Fibroblast of skin of left quadriceps (primary cell): ENCODE measurements at regions not wholly inside any gene's neighbourhood (a gene's known extent, or its start where the extent isn't known, plus 50 kb on each side); places are given as distances from the start of the nearest gene placed in this dataset.

Source experiments
- DNase-seq, 2 experiments: peaks; one replicate each; pipeline ENCODE4 v3.0.0-alpha.2; 2013; ENCODE audit warnings: low read depth in 2 of 2

DNA sequence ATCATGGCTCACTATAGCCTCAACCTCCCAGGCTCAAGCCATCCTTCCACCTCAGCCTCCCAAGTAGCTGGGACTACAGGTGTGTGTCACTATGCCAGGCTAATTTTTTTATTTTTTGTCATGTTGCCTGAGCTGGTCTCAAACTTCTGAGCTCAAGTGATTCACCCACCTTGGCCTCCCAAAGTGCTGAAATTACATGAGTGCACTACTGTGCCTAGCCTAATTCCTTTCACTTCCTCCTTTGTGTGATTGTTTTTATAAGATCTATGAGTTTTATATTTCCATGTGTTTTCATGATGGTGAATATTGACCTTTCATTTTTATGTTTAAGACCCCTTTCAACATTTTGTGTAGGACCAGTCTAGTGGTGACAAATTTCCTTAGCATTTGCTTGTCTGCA is 55.2 kb upstream of the IL12B start:
- DNase-seq = no peak

DNA sequence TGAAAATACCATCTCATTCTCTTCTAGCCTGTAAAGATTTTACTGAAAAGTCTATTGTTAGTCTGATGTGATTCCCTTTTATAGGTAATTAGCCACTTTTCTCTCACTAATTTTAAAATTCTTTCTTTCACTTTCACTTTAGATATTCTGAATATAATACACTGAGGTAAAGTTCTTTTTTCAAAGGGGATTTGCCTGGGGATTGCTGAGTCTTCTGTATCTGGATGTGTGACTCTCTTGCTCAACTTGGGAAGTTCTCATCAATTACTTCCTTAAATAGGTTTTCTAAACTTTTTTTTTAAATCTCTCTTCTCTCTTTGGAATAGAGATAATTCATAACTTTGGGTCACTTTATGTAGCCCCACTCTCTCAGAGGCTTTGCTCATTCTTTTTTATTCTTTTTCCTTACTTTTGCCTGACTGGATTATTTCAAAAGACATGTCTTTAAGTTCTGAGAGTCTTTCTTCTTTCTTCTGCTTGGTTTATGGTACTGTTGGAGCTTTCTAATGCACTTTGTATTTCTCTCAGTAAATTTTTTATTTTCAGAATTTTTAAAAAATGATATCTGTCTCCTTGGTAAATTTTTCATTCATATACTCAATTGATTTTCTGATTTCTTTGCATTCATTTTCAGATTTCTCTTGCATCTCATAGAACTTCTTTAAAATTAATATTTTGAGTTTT is 55.9 kb upstream of the IL12B start:
- DNase-seq = no peak

DNA sequence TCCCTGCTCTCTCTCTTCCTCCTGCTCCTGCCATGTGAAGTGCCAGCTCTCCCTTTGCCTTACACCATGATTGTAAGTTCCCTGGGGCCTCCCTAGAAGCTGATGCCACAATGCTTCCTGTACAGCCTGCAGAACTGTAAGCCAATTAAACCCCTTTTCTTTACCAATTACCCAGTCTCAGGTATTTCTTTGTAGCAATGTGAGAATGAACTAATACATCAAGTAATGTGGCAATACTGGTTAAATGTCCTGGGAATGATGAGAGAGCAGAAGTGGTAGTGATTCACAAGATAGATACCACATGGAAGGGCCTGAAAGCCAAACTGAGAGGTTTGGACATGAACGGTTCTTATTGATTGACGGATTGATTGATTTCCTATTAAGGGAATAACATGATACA is 62.6 kb upstream of the IL12B start:
- no peak for DNase-seq

DNA sequence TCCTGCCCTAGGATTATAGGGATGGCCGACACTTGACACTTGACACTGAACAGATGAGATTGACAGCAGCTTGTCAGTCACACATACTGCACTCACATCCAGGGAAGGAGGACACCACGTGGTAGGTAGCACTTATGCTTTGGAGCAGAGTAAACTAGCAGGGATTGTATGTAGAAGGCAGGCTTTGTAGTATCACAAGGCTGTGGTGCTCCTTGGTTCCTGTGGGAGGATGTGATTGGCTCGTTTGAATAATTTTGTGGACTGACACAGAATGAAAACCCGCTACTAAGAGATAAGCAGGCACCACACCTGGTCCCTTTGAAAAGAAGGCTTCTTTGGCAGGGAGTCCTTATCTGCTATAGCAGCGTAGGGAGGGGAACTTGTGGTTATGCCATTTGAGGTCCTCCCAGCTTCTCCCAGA is 63.6 kb upstream of the IL12B start:
- DNase-seq = no peak

DNA sequence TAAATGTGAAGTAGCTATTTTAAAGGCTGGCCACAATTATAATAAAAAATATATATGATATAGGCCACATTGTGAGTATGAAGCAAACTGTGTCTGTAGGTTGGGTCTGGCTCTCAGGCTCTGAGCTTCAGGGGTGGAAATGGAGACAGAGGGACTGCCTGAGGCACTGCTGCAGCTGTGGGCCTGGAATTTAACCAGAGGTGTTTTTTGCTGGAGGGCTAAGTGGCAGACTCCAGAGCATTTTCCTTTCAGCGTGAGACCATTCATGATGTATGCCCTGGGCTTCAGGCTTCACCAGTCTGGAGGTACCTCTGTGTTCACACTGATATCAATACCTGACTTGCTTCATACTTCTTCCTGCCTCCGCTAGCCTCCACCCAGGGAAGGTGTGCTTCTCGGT is 64.9 kb upstream of the IL12B start:
- DNase-seq = no peak

DNA sequence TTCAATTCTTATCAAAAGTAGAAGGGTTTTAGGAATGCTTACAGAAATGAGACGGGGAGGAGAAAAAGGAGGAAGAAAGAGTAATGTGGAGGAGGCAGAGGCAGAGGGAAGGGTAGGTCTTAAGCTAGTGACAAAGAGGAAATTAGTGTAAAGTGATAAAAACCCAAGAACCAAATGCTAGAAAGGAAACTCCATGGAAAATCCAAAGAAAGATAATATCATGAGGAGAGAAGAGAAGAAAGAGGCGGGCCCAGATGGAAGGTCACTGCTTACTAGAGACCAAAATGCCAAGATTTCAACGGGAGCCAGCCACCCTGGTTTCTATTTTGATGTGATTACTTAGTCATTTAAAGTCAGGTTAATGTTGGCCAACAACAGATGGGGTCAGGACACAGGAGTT is 68.6 kb upstream of the IL12B start:
- DNase-seq = no peak

DNA sequence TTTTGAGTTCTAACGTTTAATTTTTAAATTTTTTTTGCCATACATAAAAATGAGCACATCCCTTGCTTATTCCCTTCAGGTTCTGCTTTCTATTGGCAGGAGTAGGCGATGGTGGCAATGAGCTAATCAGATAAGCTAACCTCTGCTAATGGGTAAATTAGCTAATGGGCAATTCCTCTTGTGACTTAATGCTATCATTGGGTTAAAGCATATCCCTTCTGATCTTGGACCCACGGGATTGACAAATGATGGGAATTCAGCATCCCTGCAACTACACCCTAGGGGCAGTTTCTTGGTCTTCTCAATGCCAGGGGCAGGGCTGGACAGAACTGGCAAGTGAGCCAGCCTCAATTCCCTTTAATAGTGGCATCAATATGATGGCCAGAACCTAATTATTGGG is 70.2 kb upstream of the IL12B start:
- DNase-seq = no peak

DNA sequence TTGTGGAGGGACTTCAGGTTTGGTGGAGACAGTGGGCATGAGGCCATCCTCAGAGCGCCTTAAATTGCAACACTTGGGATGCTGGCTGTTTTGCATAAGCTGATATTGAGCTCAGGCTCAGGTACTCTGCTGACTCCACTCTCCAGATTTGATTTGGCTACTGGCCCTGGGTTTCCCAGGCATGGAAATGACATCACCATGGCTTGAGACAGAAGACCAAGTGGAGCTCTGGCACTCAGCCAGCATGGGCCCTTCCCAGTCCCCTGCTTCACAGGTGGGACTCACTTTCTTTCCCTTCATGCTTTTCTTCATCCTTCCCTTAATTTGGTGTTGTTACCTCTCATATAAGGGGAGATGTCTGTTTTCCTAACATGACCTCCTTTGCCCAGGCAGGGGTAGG is 72.0 kb upstream of the IL12B start:
- DNase-seq = no peak

DNA sequence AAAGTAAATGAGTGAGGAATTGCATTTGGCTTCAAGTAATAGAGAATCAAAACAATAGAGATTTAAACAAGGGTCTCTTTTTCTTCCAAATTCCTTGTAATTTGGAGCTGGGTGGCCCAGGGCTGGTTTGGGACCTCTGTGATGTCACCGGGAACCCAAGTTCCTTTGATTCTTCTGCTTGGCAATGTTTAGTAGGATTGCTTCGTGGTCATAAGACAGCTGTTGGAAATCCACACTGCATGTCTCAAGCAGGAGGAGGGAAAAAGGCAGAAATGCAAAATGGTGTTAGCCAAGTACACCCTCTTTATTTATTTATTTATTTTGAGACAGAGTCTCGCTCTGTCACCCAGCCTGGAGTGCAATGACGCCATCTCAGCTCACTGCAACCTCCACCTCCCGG is 72.6 kb upstream of the IL12B start:
- DNase-seq = no peak

DNA sequence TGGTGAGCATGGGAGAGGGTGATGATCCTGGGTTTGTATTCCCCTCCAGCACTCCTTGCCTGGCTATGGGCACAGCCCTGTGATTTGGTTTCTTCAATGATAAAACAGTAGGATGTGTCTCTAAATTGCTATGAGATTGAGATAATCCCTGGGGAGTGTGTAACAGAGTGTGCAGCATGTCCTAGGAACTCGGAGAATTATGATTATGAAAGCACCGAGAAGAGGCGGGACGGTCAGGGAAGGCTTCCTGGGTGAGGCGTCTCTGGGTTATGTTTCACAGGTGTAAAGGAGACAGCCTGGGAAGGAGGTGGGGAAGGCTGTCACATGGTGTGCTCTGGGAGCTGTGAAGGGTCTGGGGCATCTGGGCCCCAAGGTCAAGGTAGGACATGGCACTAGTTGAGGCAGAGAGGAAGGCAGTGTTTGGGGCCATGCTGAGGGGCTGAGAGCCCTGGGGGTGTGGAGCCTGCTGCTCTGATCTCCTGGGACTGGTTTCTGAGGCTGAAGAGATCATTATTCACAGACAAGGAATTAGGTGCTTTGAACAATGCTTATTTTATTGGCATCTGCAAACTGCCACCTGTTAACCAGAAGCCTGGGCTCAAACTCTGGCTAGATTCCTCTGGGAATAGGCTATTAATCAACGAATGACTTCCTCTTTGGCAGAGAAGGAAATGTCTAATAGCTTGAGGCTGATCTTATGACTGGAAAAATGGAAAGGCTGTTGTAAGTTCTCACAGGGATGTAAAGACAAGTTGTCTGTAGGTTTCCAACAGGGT is 73.8 kb upstream of the IL12B start:
- DNase-seq = peak in 1 of 2 experiments; percentile 5

DNA sequence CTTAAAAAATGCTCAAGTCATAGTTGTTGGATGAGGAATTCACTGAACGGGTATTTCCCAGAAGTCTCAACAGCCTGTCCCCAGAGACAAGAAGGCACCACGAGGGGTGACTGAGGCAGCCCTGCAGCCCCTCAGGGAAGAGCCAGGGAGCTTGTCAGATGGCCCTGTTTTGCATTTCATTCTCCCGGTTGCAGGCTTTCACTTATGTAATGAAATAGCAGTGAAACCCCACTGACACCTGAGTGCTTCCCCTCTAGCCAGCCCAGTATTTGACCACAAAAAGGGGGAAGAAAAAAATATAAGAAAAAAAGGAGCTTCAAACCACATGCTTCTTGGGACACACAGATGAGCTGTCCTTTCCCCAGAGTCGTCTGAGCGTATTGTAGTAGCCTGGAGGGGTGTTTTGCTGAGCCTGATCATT is 75.3 kb upstream of the IL12B start:
- no peak for DNase-seq

DNA sequence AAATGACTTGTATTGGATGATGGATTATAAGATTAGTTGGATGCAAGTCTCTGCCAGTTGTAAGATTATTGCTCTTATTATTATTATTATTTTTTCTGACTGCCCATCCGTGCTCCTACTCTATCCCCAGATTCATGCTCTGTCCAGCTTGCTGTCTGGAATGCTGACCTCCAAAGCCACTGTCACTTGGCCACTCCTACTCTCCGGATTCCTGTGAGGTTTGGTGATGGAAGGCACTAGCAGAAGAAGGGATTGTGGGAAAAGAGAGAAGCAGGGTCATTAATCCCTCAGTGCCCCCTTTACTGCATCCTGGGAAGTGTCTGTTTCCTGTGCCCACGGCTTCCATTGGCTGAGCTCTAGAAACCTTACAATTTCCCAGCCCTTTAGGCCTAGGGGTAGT is 76.3 kb upstream of the IL12B start:
- no peak for DNase-seq

DNA sequence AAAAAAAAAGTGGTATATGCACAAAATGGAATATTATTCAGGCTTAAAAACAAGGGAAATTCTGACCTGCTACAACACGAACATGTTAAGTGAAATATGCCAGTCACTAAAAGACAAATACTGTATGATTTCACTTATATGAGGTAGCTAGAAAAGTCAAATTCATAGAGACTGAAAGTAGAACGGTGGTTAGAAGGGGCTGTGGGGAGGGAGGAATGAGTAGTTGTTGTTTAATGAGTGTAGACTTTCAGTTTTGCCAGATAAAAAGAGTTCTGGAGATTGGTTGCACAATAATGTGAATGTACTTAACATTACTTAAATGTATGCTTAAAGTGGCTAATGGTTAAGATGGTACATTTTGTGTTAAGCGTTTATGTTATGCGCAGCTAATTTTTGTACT is 79.5 kb upstream of the IL12B start:
- DNase-seq = no peak

DNA sequence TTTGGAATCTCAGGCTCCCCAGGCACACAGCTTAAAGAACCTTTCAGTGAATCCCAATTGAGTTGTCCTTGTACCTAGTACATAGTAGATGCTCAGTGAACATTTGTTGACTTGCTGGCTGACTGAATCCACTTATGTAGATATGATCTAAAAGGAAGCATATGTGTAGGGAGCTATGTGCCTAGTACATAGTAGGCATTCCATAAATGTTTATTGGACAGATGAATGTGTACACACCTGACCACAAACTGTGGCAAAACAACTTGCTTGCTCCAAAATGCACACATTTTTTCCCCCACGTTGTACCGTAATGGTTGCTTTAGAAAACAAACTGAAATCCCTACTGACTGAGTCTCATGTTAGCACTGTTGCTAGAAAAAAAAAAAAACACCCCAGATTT is 80.2 kb upstream of the IL12B start:
- no peak for DNase-seq

DNA sequence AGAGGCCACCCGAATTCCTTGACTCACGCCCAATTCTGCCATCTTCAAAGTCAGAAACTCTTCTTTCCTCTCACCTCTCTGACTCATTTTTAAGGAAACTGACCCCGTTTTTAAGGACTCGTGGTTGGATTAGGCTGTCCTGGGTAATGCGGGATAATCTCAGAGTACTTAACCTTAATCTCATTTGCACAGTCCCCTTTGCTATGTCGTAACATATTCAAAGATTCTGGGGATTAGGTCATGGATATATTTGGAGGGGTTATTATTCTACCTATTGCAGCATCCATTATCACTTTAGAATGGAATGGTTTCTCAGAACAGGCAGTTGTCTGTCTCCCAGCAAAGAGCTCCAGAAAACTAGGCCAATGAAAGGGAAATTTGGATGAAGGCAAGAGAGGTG is 80.8 kb upstream of the IL12B start:
- DNase-seq = no peak

DNA sequence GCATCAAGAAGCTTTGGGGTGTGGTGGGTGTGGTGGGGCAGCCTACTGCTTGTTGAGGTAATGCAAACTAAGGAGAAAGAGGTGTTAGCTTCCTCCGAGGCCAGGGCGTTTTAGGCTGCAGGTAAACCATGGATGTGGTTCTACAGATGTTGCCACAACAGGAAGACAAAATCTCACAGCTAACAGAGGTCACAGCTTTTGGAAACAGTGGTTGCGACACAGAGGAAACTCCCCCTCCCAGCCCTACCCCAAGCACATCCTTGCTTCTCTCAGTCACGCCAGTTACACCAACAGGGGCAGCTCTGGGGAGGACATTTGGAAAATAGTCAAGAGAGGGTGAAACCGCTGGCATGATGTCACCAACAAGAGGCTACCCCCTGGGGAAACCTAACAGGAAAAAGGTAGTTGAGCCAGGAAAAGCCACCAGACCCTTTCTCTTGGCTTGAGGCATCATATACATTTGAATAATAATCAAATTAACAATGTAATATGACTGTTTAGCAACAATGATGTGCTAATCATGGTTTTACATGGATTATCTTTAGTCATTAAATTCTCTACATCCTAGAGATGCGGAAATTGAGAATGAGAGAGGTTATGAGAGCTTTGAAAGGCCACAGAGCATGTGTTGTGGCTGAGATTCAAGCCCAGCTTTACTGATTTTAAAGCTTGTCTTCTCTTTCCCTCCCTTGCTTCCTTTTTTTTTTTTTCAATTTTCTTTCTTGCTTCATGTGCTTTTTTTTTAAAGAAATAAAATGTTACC is 82.2 kb upstream of the IL12B start:
- DNase-seq = no peak

DNA sequence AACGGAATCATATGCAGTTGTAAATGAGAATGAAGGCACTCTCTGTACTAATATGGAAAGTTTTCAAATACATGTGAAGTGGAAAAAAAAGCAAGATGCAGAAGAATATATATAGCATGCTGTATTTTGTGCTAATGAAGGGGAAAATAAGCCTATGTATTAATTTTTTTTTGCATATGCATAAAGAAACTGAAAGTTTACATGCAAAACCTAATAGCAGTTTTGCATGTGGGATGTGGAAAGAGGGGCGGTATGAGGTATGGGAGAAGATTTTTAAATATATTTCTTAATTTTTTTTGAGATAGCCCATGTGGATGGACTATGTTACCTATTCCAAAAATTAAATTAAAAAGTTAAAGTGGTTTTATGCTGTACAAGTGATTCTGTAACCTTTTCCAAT is 83.7 kb upstream of the IL12B start:
- DNase-seq = no peak

DNA sequence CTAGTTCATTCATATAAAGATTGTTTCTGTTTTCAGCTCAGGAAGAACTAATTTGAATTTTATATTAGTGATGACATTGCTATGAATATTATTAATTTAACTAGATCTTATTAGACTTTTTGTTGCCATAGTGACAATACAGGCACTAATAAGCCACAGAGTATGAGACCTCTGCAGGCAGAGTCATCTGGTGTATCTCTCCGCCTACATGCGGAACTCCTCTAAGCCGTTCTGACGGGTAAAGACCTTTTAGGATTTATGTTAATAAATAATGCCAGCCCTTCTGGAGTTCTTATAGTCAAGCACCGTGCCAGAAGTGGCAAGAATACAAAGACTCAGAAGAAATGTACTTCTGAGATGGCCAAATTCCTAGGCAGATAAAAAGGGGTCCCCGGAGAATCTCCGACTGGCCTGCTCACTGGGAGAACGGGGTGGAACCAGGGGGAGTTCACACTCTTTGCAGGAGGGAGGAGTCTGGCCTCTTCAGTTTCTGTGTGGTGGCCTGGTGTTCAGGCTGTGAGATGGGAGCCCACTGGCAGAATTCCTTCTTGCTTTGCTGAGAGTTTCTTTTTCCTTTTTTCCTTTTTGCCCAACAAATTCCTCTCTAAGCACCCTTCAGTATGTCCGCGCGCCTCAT is 85.1 kb upstream of the IL12B start:
- DNase-seq = no peak

DNA sequence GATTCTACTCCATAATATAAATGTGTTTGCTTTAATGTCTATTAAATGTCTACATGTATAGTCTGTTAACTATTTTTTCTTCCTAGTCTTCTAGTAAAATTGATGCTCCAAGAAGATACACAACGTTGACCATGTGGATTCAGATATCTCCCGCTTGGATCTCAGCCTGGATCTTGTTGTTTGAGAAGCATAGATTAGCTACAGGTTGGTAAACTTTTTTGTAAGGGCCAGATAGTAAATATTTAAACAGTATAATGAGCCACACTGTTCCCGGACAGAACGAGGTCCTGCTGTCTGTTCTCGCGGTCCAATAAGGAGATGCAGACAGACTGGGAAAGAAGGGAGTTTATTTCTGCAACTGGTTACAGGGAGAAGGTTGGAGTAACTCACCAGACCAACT is 86.2 kb upstream of the IL12B start:
- DNase-seq = no peak

DNA sequence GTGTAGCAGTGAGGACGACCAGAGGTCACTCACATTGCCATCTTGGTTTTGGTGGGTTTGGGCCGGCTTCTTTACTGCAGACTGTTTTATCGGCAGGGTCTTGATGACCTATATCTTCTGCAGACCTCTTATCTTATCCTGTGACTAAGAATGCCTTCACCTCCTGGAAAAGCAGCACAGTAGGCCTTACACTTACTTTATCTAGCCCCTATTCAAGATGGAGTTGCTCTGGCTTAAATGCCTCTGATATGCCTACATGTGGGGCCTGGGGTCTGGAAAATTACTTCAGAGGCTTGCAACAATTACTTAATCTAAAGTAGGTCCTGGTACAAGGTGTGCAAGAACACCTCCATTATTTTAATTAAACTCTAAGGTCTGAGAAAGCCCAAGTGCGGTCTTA is 86.9 kb upstream of the IL12B start:
- no peak for DNase-seq

DNA sequence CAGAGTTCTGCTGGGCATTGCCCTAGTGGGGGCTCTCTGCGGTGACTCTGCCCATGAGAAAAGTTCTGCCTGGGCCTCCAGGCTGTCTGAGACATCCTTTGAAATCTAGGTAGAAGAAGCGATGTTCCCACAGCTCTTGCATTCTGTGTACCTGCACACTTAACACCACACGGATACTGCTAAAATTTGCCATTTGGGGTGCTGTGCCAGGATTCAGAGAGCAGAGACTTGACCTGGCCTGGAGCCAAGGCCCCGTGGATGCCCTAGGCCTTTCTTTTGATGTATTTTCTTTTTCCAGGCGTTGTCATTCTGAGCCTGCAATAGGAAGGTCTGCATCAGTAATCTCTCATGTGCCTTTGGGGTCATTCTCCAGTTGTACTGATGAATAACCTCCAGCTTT is 89.3 kb upstream of the IL12B start:
- DNase-seq = no peak

DNA sequence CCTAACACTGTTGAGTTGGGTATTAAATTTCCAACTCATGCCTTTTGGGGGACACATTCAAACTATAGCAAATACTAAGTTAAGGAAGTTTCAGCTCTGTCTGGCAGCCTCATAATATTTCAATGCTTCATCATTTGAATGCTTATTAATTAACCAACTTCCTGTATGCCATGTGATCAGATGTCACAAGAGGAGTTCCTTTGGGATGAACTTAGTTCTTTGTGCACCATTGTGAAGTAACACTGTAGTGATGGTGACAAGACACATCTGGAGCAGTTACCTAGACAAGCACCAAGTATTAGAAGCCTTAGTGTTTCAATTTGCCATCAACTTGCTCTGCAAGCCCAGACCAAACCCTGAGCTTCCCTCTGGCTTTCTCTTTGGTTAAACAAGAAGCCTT is 90.7 kb upstream of the IL12B start:
- DNase-seq = no peak
